Activated T-cell treated with anti-CD3 and anti-CD28 coated beads, Interleukin-2, amount 50 U/mL, for 1 hour (primary cell): ENCODE measurements at regions not wholly inside any gene's neighbourhood (a gene's known extent, or its start where the extent isn't known, plus 50 kb on each side); places are given as distances from the start of the nearest gene placed in this dataset.
"Not testable (repeated sequence)": the region's sequence is repeated elsewhere in the genome, so short reads cannot be mapped to it uniquely, and the experiment has no call there.

Source experiments
- DNase-seq: peaks from one replicate; pipeline ENCODE4 v3.0.0-alpha.2; 2020

- DNase-seq = no peak
Observed at GRCh38 chr16:60763869-60764268, 1272.4 kb downstream of the CDH8 start.

- DNase-seq = no peak
Observed at GRCh38 chr16:60755907-60756306, 1280.3 kb downstream of the CDH8 start.

- no peak for DNase-seq
Observed at GRCh38 chr16:60748366-60748765, 1287.9 kb downstream of the CDH8 start.

DNA sequence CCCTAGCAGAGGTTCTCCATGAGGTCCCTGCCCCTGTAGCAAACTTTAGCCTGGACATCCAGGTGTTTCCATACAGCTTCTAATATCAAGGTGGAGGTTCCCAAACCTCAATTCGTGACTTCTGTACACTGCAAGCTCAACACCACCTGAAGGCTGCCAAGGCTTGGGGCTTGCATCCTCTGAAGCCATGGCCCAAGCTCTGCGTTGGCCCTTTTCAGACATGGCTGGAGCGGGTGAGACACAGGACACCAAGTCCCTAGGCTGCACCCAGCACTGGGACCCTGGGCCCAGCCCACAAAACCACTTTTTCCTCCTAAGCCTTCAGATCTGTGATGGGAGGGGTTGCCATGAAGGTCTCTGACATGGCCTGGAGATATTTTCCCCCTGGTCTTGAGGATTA, 1292.0 kb downstream of the CDH8 start:
- DNase-seq = no peak

DNA sequence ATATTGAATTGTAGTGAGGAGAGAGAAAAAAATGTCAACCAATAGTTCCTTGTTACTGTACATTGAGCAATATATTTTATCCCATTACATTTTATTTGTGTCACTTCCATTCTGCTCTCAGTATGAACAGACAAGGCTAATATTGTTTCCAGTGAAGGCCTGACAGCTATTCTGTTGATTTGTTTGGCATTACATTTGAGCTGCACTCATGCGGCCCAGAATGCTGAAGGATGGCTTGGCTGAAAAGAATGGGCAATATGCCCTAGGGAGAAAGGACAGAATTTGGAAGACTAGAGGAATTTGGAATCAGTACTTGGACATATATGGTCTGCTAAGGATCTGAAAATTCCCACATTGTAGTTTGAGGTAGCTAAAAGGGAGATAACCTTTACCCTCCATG, 1294.4 kb downstream of the CDH8 start:
- no peak for DNase-seq

DNA sequence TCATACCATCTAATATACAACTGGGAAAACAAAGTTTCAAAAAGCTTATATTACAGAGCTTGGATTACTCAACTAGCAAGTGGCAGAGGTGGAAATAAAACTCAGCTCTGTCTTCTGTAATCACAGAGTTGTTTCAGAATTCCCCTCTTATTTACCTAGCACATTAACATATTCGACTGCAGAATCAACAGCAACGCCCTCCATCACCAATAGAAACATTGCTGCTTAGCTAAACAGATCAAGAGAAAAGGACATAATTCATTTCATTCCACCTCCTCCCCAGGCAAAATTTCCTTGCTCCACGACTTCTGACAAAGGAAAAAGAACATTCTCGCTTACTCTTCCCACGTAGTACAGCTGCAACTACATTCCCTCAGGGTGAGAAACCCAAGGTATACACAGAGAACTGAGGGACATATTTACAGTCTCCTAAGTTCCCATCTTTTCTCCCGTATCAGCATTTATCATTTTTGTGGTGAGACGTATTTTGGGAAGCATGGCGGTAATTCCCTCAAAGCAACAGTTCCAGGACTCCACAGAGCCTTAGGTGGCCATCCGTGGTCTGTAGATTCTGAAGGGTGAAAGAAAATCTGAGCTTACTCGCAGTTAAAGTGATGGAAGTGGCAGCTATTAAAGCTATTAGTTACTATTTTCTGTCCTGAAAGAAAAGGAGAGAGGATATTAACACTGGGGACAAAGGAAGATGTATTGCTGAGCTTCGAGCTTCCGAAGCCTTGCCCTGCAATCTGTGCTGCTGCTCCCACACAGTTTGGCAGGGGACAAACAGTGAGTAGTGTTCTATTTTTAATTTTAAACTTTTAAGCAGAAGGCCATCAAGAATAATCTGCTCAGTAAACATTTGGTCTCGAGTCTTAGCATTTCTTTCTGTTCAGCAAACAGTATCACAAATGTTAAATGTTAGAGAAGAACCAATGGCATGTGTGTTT, 1296.2 kb downstream of the CDH8 start:
- no peak for DNase-seq

GRCh38 chr16:60731329-60732050, 1304.7 kb downstream of the CDH8 start:
- no peak for DNase-seq

GRCh38 chr16:60729051-60729450, 1307.2 kb downstream of the CDH8 start:
- no peak for DNase-seq

GRCh38 chr16:60727851-60728250, 1308.4 kb downstream of the CDH8 start:
- no peak for DNase-seq

DNA sequence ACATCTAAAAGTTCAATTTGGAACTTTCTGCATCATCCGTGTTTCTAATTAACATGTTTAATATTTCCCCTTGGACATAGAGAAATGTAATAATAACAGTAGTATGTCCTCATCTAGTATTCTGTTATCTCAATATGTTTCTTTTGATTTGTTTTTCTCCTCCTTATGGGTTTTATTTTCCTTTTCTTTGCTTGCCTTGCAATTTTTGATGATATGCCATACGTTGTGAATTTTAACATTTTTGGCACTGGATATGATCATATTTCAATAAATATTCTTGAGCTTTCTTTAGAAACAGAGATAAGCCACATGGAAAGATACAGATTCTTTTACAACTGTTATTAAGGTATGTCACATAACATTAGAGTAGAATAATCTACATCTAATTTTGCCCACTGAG, 1316.2 kb downstream of the CDH8 start:
- DNase-seq = no peak

- DNase-seq = no peak
Observed at GRCh38 chr16:60717808-60718207, 1318.4 kb downstream of the CDH8 start.

DNA sequence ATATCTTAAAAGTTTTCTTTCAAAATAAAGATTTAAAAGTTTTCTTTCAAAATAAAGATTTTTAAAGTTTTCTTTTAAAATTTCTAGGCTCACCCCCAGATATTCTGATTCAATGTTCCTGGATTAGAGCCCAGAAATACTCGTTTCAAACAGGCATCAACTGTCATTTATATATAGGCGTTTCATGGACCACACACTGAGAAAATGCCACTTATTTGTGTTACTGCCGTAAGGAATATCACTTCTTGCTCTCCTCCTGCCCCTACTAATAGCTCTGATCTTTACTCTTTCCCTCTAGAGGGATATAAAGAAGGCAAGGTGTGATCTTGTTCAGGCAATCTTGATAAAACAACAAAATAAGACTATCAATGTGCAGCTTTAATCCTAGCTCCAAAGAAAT, 1324.1 kb downstream of the CDH8 start:
- DNase-seq = no peak

DNA sequence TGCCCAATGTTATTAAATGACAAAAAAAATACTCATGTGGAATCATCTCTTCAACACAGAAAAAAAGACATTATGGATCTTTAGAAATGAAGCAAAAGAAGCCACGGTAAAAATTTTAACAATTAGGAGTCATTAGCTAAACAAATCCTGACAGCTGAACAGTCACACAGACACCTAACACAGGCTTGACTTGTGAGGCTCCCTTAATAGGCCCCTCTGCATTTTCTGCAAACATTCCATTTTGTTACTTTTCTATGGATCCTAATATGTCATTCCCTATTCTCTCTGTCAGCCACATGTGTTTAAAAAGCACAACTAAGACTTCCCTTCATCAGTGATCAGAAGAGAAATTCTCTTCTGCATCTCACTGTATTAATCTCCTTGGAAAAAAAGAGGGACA, 1331.5 kb downstream of the CDH8 start:
- DNase-seq = no peak

DNA sequence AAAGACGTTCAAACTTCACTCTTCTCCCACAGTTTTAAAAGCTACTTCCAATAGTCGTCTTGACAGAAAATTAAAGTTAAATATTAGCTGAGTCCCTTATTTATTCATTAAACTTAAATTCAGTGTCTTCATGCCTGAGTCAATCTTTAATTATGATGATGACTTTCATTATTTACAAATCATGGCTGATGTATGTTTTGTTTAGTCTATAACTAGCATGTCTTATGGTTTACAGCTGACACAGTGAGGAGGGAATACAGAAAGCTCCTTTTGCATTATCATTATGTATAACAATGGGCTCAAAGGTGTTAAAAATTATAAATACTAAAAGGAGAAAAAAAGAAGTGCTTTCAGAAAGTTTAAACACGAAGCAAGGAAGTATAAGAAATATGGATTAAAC, 1333.1 kb downstream of the CDH8 start:
- no peak for DNase-seq

- DNase-seq = no peak
Observed at GRCh38 chr16:60686824-60687223, 1349.4 kb downstream of the CDH8 start.

- no peak for DNase-seq
Observed at GRCh38 chr16:60684002-60684401, 1352.2 kb downstream of the CDH8 start.

GRCh38 chr16:60682219-60682618, 1354.0 kb downstream of the CDH8 start:
- no peak for DNase-seq

DNA sequence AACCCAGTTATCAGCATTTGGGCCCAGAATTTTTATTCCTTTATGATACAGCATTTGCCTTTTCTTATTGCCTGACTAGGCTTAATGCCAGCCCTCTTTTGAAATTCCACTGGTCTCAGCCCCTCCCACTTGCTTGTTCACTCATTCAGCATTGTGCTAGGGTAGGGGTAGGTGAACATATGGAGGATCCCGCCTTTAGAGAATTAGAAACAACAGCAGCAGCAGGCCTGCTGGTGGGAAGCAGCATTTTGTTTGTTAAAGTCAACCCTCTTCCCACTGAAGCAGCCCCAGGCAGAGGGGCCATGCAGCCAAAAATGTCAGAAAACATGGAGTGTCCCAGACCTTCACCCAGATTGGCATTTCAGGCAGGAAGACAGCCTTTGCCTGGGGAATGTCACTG, 1355.2 kb downstream of the CDH8 start:
- DNase-seq = no peak

DNA sequence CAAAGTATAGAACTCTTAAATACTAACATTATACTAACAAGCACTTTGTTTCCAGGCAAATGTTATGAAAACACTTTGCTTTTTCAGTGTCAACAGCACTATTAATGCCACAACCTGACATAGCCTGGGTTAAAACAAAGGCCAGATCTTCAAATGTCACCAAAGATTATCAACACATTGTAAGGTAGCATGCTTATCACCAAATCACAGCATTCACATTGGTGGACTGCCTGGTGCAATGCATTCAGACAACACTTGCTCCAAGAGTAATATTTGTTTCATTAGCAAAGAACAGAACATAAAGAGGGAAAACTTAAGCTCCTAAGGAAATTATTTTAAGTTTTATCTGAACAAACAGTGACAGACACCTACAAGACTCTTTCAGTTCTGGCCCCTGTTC, 1361.2 kb downstream of the CDH8 start:
- no peak for DNase-seq

- no peak for DNase-seq
Observed at GRCh38 chr16:60674241-60674640, 1362.0 kb downstream of the CDH8 start.

GRCh38 chr16:60655514-60656153, 1380.6 kb downstream of the CDH8 start:
- DNase-seq = no peak

DNA sequence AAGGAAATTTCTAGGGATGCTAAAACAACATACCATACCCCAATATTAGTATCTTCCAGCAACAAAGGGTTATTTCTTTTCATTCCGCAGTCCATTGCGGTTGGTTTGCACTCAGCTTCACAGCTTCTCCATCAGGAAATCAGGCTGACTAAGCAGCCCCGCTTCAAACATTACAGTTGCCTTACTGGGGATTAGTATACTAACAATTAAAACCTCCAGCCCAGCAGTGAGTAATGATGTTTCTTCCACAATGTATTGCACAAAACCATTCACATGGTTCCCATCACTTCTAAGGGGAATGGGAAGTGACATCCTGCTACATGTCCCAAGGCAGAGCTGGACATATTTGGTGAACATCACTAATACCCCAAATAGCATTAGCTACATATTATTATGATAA, 1384.9 kb downstream of the CDH8 start:
- no peak for DNase-seq

- DNase-seq = no peak
Observed at GRCh38 chr16:60648290-60648689, 1387.9 kb downstream of the CDH8 start.

DNA sequence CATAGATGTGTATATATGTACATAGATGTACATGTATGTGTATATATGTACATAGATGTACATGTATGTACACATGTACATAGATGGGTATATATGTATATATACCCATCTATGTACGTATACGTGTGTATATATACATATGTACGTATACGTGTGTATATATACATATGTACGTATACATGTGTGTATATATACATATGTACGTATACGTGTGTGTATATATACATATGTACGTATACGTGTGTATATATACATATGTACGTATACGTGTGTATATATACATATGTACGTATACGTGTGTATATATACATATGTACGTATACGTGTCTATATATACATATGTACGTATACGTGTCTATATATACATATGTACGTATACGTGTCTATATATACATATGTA, 1388.8 kb downstream of the CDH8 start:
- not testable (repeated sequence) for DNase-seq
